K562 (cell line): ENCODE measurements at regions not wholly inside any gene's neighbourhood (a gene's known extent, or its start where the extent isn't known, plus 50 kb on each side); places are given as distances from the start of the nearest gene placed in this dataset.

Experiments used
- ATAC-seq: fragments of 200-7000 bp; cut with Tn5 transposase; 3 replicates; pipeline ENCODE4 v1.9.1; 2020; ENCODE audit warnings: moderate library complexity
- BruUV-seq: library from RNA; stranded (reverse); fragments of 400-500 nt; replicated peaks from 2 replicates; lab custom pipeline; 2021; lab: Mats Ljungman, UMichigan
- CTCF ChIA-PET: fragments of 300-600 bp; formaldehyde crosslinking; extraction: SDS; loops from one replicate; lab custom pipeline; 2021; ENCODE audit warnings: low intra/inter-chr PET ratio; lab: Yijun Ruan, JAX
- POLR2A ChIA-PET: fragments of 300-600, 350-650 bp; sonication (Branson Sonifier 250); formaldehyde crosslinking; extraction: SDS; loops from one replicate; lab custom pipeline; 2021; ENCODE audit warnings: antibody characterized with exemption, inconsistent platforms; lab: Yijun Ruan, JAX
- DNase-seq, 4 experiments: peaks; one replicate each; pipeline versions ENCODE4 v3.0.0 to v3.0.0-alpha.2; 2011 to 2018; ENCODE audit warnings: low spot score in 3 of 4, mixed read lengths in 3 of 4; ENCODE audit errors: extremely low read depth in 1 of 4
- FAIRE-seq: peaks from 2 replicates; lab custom pipeline; 2011; peaks lifted over from hg19 to GRCh38; lab: Jason Lieb, UNC
- H2AFZ ChIP-seq: 2 replicates; pipeline ENCODE4 v1.6.0; 2011; ENCODE audit warnings: low read depth, low read length, control low read depth, inconsistent platforms
- H3K27ac ChIP-seq: fragments of 200-600 bp; 3 replicates; pipeline ENCODE4 v1.8.0; 2011; ENCODE audit warnings: low read depth, mild to moderate bottlenecking, control low read depth, inconsistent platforms, low read length, moderate library complexity, mixed read lengths; ENCODE audit errors: extremely low read depth
- H3K27me3 ChIP-seq, 2 experiments: fragments of 300-600 bp in 1 of 2; 2 replicates in 1 of 2; 3 replicates in 1 of 2; pipeline versions ENCODE4 v1.6.0 to v1.8.0; 2011; ENCODE audit warnings: inconsistent platforms in 2 of 2, low read length in 2 of 2, mild to moderate bottlenecking in 1 of 2, mixed read lengths in 1 of 2, moderate library complexity in 1 of 2; ENCODE audit not compliant: control insufficient read depth in 2 of 2, insufficient read depth in 2 of 2
- H3K36me3 ChIP-seq: fragments of 300-600 bp; 3 replicates; pipeline ENCODE4 v1.8.0; 2011; ENCODE audit warnings: mild to moderate bottlenecking, low read length, inconsistent platforms; ENCODE audit not compliant: control insufficient read depth, insufficient read depth
- H3K4me1 ChIP-seq, 2 experiments: fragments of 200-600 bp in 1 of 2; replicated peaks in 1 of 2; 2 replicates in 1 of 2; 3 replicates in 1 of 2; pipeline versions ENCODE4 v1.5.1 to v1.8.0; 2011; ENCODE audit warnings: inconsistent platforms in 2 of 2, low read length in 2 of 2, mild to moderate bottlenecking in 1 of 2, mixed read lengths in 1 of 2, moderate library complexity in 1 of 2; ENCODE audit not compliant: control insufficient read depth in 2 of 2, insufficient read depth in 2 of 2
- H3K4me2 ChIP-seq: 2 replicates; pipeline ENCODE4 v1.6.1; 2011; ENCODE audit warnings: low read length, control low read depth, inconsistent platforms, mixed read lengths; ENCODE audit not compliant: insufficient read depth
- H3K4me3 ChIP-seq: fragments of 200-600 bp; sonication (generic), shearing (Covaris generic); 2 replicates; pipeline ENCODE4 v1.5.1; 2016; ENCODE audit warnings: control low read depth, inconsistent platforms
- H3K79me2 ChIP-seq: fragments of 200-600 bp; 3 replicates; pipeline ENCODE4 v1.8.0; 2011; ENCODE audit warnings: low read length, inconsistent platforms; ENCODE audit not compliant: control insufficient read depth, insufficient read depth
- H3K9ac ChIP-seq, 2 experiments: 2 replicates each; pipeline versions ENCODE4 v1.6.0 to v1.6.1; 2011; ENCODE audit warnings: low read depth in 2 of 2, low read length in 2 of 2, control low read depth in 1 of 2, inconsistent platforms in 1 of 2, mild to moderate bottlenecking in 1 of 2, mixed read lengths in 1 of 2; ENCODE audit not compliant: insufficient read depth in 1 of 2
- H3K9me1 ChIP-seq: one replicate; pipeline ENCODE4 v1.6.0; 2011; ENCODE audit warnings: inconsistent platforms, mild to moderate bottlenecking, low read length, moderate library complexity; ENCODE audit not compliant: control insufficient read depth, insufficient read depth
- H3K9me3 ChIP-seq: replicated peaks from 2 replicates; pipeline ENCODE4 v1.5.1; 2011; ENCODE audit warnings: low read depth, low read length, inconsistent platforms; ENCODE audit not compliant: control insufficient read depth, insufficient read depth
- H4K20me1 ChIP-seq: replicated peaks from 2 replicates; pipeline ENCODE4 v1.6.1; 2011; ENCODE audit warnings: low read length, inconsistent platforms, mixed read lengths; ENCODE audit not compliant: control insufficient read depth, insufficient read depth
- CBFA2T2 ChIP-seq: fragments of 450-650 bp; conservative IDR thresholded peaks from 2 replicates; pipeline ENCODE4 v1.6.1; 2017; ENCODE audit warnings: mild to moderate bottlenecking
- EP400 ChIP-seq: fragments of 450-650 bp; IDR thresholded peaks from 2 replicates; pipeline ENCODE4 v1.6.1; 2017; ENCODE audit warnings: antibody characterized with exemption, mild to moderate bottlenecking, moderate library complexity
- FOSL1 ChIP-seq: fragments of 200-800 bp; sonication (Bioruptor generic); conservative IDR thresholded peaks from 2 replicates; pipeline ENCODE4 v1.6.1; 2016; ENCODE audit warnings: missing genetic modification characterization, missing compliant biosample characterization
- FOXJ2 ChIP-seq: fragments of 200-800 bp; sonication (Bioruptor generic); IDR thresholded peaks from 2 replicates; pipeline ENCODE4 v1.6.1; 2016; ENCODE audit warnings: missing genetic modification characterization, missing compliant biosample characterization
- KAT2B ChIP-seq: IDR thresholded peaks from one replicate; pipeline ENCODE4 v1.6.1; 2012; ENCODE audit warnings: low read depth, mild to moderate bottlenecking, control low read depth, inconsistent platforms, low read length, moderate library complexity
- KHSRP ChIP-seq: fragments of 450-650 bp; IDR thresholded peaks from 2 replicates; pipeline ENCODE4 v1.6.1; 2017
- NEUROD1 ChIP-seq: fragments of 150-350 bp; IDR thresholded peaks from 2 replicates; pipeline ENCODE4 v1.6.1; 2014; ENCODE audit warnings: borderline replicate concordance, low read length, low read depth; ENCODE audit not compliant: partially characterized antibody
- NRF1 ChIP-seq, 2 experiments: fragments of 450-650 bp; IDR thresholded peaks in 1 of 2; conservative IDR thresholded peaks in 1 of 2; 2 replicates each; pipeline ENCODE4 v1.6.1; 2014; ENCODE audit warnings: mild to moderate bottlenecking in 2 of 2
- NUFIP1 ChIP-seq: fragments of 450-650 bp; IDR thresholded peaks from 2 replicates; pipeline ENCODE4 v1.6.1; 2018; ENCODE audit not compliant: partially characterized antibody
- RNF2 ChIP-seq: sonication (generic); IDR thresholded peaks from 2 replicates; pipeline ENCODE4 v1.6.1; 2016
- SP2 ChIP-seq: IDR thresholded peaks from 2 replicates; pipeline ENCODE4 v1.6.1; 2011; ENCODE audit warnings: mild to moderate bottlenecking, low read depth, low read length, moderate library complexity; ENCODE audit not compliant: poor library complexity, severe bottlenecking; ENCODE audit errors: extremely low read depth
- TCF7L2 ChIP-seq: fragments of 150-350 bp; IDR thresholded peaks from 2 replicates; pipeline ENCODE4 v1.6.1; 2016; ENCODE audit warnings: low read depth, mild to moderate bottlenecking, low read length, moderate library complexity
- ZNF133 ChIP-seq: fragments of 250-450 bp; sonication (Bioruptor Pico); IDR thresholded peaks from 2 replicates; pipeline ENCODE4 v1.4.0; 2020; ENCODE audit warnings: mild to moderate bottlenecking
- ZNF224 ChIP-seq: sonication (generic); formaldehyde crosslinking; IDR thresholded peaks from 2 replicates; pipeline ENCODE4 v1.8.0; 2022; ENCODE audit warnings: mild to moderate bottlenecking, missing genetic modification reagents
- WGBS: fragments of 100-300 bp; shearing (Covaris generic); methylation state at CpG from one replicate; pipeline ENCODE4 v1.1.6; 2016; ENCODE audit warnings: low coverage, mixed read lengths; ENCODE audit not compliant: insufficient coverage; ENCODE audit errors: missing lambda C conversion rate; 5-methylcytosine and 5-hydroxymethylcytosine counted together
- in situ Hi-C: fragments of 300-500 bp; cut with MboI; formaldehyde crosslinking; loops from 4 replicates; pipeline ENCODE4 v1.15.0; 2018; ENCODE audit warnings: inconsistent platforms, mixed read lengths
- intact Hi-C: fragments of 100-400 bp; cut with micrococcal nuclease; formaldehyde crosslinking; loops from 2 replicates; pipeline ENCODE4 v1.14.2; 2022
- TF ChIP-seq, protein P1 (sequence below): fragments of 450-650 bp; formaldehyde crosslinking; IDR thresholded peaks from 2 replicates; pipeline ENCODE4 v1.4.0; 2020; ENCODE audit warnings: mild to moderate bottlenecking, moderate library complexity
- TF ChIP-seq, protein P2 (sequence below): fragments of 450-650 bp; formaldehyde crosslinking; IDR thresholded peaks from 2 replicates; pipeline ENCODE4 v1.4.0; 2022; ENCODE audit warnings: mild to moderate bottlenecking, moderate library complexity
- TF ChIP-seq, protein P3 (sequence below): fragments of 150-350 bp; conservative IDR thresholded peaks from 2 replicates; pipeline ENCODE4 v1.6.1; 2014; ENCODE audit warnings: low read length
- TF ChIP-seq, protein P4 (sequence below): sonication (generic); formaldehyde crosslinking; IDR thresholded peaks from 2 replicates; pipeline ENCODE4 v1.8.0; 2023; ENCODE audit warnings: mild to moderate bottlenecking, missing genetic modification reagents

DNA sequence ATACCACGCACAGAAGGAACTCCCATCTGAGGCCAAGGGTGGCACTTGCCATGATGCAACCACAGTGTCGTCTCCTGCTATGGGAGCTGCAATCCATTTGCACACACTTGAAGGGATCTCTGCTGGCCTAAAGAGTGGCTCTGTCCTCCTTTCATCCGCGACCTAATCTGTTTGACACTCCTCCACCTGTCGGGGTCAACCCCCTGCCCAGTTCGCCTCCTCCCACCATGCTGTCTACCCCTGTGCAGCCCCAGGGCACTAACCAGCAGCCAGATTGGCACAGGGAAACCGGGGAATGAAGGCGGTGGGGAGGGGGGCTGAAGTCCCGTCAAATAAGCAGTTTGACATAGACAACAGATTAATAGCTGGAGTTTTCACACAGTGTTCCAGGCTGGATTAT lies 58.1 kb upstream of the FOXQ1 start:
- Histone ChIP-seq H3K27ac (no peak overlapping the region), H3K9ac (no peak overlapping the region), H3K27me3 (peaks cover 8 to 58% of the 10 kb centered on the region in 2 experiments), H3K36me3 (no peaks in the 10 kb centered on the region), H3K9me1 (no peaks in the 10 kb centered on the region), H3K4me3 (no peak overlapping the region), H4K20me1 (no peaks in the 10 kb centered on the region; the same call in 1 of the 2 replicates), H3K4me2 (no peak overlapping the region), H2AFZ (no peak overlapping the region), H3K4me1 (no peaks in the 10 kb centered on the region), H3K79me2 (no peaks in the 10 kb centered on the region), H3K9me3 (no peaks in the 10 kb centered on the region)
- in situ Hi-C loops = no loop called here
- ATAC-seq (no peak), DNase-seq (no peak), FAIRE-seq (no peak)
- ChIA-PET POLR2A (no interaction called here), CTCF (no interaction called here)
- intact Hi-C loops = no loop called here
- 2% methylated on average over 9 of the region's 9 CpGs for WGBS
- BruUV-seq = no TSS peak
- TF ChIP-seq EP400 (no peak), NUFIP1 (no peak), ZNF133 (CRISPR knock-in tag) (no peak), NEUROD1 (no peak), RNF2 (no peak), KHSRP (no peak), CBFA2T2 (no peak), TCF7L2 (no peak), FOXJ2 (no peak), SP2 (no peak), ZNF224 (no peak), KAT2B (no peak), NRF1 (conservative IDR thresholded peaks at IDR 0.05 in 1 of 2, IDR thresholded peaks at IDR 0.05 in 1 of 2) (no peak), FOSL1 (no peak)
- TF ChIP-seq, protein P1, sequence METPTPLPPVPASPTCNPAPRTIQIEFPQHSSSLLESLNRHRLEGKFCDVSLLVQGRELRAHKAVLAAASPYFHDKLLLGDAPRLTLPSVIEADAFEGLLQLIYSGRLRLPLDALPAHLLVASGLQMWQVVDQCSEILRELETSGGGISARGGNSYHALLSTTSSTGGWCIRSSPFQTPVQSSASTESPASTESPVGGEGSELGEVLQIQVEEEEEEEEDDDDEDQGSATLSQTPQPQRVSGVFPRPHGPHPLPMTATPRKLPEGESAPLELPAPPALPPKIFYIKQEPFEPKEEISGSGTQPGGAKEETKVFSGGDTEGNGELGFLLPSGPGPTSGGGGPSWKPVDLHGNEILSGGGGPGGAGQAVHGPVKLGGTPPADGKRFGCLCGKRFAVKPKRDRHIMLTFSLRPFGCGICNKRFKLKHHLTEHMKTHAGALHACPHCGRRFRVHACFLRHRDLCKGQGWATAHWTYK (CRISPR knock-in tag) = no peak
- TF ChIP-seq, protein P2, sequence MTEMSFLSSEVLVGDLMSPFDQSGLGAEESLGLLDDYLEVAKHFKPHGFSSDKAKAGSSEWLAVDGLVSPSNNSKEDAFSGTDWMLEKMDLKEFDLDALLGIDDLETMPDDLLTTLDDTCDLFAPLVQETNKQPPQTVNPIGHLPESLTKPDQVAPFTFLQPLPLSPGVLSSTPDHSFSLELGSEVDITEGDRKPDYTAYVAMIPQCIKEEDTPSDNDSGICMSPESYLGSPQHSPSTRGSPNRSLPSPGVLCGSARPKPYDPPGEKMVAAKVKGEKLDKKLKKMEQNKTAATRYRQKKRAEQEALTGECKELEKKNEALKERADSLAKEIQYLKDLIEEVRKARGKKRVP (CRISPR knock-in tag) = no peak
- TF ChIP-seq, protein P3, sequence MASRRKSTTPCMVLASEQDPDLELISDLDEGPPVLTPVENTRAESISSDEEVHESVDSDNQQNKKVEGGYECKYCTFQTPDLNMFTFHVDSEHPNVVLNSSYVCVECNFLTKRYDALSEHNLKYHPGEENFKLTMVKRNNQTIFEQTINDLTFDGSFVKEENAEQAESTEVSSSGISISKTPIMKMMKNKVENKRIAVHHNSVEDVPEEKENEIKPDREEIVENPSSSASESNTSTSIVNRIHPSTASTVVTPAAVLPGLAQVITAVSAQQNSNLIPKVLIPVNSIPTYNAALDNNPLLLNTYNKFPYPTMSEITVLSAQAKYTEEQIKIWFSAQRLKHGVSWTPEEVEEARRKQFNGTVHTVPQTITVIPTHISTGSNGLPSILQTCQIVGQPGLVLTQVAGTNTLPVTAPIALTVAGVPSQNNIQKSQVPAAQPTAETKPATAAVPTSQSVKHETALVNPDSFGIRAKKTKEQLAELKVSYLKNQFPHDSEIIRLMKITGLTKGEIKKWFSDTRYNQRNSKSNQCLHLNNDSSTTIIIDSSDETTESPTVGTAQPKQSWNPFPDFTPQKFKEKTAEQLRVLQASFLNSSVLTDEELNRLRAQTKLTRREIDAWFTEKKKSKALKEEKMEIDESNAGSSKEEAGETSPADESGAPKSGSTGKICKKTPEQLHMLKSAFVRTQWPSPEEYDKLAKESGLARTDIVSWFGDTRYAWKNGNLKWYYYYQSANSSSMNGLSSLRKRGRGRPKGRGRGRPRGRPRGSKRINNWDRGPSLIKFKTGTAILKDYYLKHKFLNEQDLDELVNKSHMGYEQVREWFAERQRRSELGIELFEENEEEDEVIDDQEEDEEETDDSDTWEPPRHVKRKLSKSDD = no peak
- TF ChIP-seq, protein P4, sequence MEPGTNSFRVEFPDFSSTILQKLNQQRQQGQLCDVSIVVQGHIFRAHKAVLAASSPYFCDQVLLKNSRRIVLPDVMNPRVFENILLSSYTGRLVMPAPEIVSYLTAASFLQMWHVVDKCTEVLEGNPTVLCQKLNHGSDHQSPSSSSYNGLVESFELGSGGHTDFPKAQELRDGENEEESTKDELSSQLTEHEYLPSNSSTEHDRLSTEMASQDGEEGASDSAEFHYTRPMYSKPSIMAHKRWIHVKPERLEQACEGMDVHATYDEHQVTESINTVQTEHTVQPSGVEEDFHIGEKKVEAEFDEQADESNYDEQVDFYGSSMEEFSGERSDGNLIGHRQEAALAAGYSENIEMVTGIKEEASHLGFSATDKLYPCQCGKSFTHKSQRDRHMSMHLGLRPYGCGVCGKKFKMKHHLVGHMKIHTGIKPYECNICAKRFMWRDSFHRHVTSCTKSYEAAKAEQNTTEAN (CRISPR knock-in tag) = no peak
